ENCODE measurements at regions not wholly inside any gene's neighbourhood (a gene's known extent, or its start where the extent isn't known, plus 50 kb on each side); places are given as distances from the start of the nearest gene placed in this dataset.

- TF ChIP-seq CTCF (IDR thresholded peaks at IDR 0.05), result no peak
- TF ChIP-seq, protein P1, sequence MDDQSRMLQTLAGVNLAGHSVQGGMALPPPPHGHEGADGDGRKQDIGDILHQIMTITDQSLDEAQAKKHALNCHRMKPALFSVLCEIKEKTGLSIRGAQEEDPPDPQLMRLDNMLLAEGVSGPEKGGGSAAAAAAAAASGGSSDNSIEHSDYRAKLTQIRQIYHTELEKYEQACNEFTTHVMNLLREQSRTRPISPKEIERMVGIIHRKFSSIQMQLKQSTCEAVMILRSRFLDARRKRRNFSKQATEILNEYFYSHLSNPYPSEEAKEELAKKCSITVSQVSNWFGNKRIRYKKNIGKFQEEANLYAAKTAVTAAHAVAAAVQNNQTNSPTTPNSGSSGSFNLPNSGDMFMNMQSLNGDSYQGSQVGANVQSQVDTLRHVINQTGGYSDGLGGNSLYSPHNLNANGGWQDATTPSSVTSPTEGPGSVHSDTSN (IDR thresholded peaks at IDR 0.05), result no peak
- no peak for TF ChIP-seq POLR2A (IDR thresholded peaks at IDR 0.05; ENCODE audit: low read length)
- no peak for TF ChIP-seq REST (IDR thresholded peaks at IDR 0.05)
- TF ChIP-seq TP53 (CRISPR knock-in tag; IDR thresholded peaks at IDR 0.05), result no peak
- no peak for TF ChIP-seq ZFP36 (IDR thresholded peaks at IDR 0.05; ENCODE audit: borderline replicate concordance, partially characterized antibody)
Measured at GRCh38 chr10:62637249-62638061, 167.1 kb upstream of the ADO start.
